Kidney epithelial cell (primary cell): ENCODE measurements at regions not wholly inside any gene's neighbourhood (a gene's known extent, or its start where the extent isn't known, plus 50 kb on each side); places are given as distances from the start of the nearest gene placed in this dataset.

Experiments used
- DNase-seq: peaks from one replicate; pipeline ENCODE4 v3.0.0-alpha.2; 2010; ENCODE audit warnings: low read depth
- H3K27me3 ChIP-seq: 2 replicates; pipeline ENCODE4 v1.6.0; 2011; ENCODE audit warnings: low read length; ENCODE audit not compliant: control insufficient read depth, insufficient read depth
- H3K36me3 ChIP-seq: 2 replicates; pipeline ENCODE4 v1.5.1; 2011; ENCODE audit warnings: low read length; ENCODE audit not compliant: control insufficient read depth, insufficient read depth
- H3K4me3 ChIP-seq: 2 replicates; pipeline ENCODE4 v1.5.1; 2011; ENCODE audit warnings: low read depth, mild to moderate bottlenecking, control low read depth, low read length
- CTCF ChIP-seq: IDR thresholded peaks from 2 replicates; pipeline ENCODE4 v1.5.1; 2011; ENCODE audit warnings: mild to moderate bottlenecking, moderate library complexity, low read length, control low read depth, inconsistent platforms; ENCODE audit not compliant: insufficient read depth, poor library complexity, severe bottlenecking

GRCh38 chr6:91293395-91293794 is 706.5 kb upstream of the MAP3K7 start:
- H3K4me3 ChIP-seq: no peak overlapping the region
- no peaks in the 10 kb centered on the region for H3K27me3 ChIP-seq
- no peak for DNase-seq
- H3K36me3 ChIP-seq: no peaks in the 10 kb centered on the region
- no peak for TF ChIP-seq CTCF

DNA sequence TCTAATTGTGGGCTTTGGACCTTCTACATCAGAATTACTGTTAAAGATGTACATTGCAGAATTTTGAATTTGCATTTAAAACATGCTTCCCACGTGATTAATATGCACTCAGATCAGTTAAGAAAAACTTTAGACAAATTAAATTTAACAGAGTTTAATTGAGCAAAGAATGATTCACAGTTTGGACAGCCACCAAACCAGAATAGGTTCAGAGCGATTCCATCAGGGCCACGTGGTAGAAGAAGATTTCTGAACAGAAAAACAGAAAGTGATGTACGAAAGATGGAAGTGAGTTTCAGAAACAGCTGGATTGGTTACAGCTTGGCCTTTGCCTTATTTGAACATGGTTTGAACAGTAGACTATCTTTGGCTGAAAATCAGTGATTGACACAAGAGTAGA is 704.2 kb upstream of the MAP3K7 start:
- Histone ChIP-seq H3K36me3 (no peaks in the 10 kb centered on the region), H3K27me3 (no peaks in the 10 kb centered on the region), H3K4me3 (no peak overlapping the region)
- TF ChIP-seq CTCF: no peak
- DNase-seq: no peak

DNA sequence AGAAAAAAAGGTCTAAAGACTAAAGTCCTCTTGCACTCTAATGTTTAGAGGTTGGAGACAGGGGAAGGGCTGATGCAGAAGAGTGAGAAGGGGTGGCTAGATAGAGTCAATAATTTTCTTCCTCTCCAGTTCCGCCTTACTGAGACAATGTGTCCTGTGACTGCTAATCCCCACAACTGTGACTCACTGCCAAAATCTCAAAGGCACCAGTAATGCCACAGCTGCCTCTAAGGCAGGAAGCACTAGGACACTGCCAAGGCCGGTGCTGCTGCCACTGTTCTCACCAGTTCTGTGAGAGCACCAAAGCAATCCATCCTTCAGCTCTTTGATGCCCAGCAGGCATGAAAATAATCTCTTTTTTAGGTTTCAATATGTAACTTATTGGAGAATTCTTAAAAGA is 701.9 kb upstream of the MAP3K7 start:
- TF ChIP-seq CTCF: no peak
- no peaks in the 10 kb centered on the region for H3K36me3 ChIP-seq
- no peaks in the 10 kb centered on the region for H3K27me3 ChIP-seq
- DNase-seq: no peak
- no peak overlapping the region for H3K4me3 ChIP-seq

DNA sequence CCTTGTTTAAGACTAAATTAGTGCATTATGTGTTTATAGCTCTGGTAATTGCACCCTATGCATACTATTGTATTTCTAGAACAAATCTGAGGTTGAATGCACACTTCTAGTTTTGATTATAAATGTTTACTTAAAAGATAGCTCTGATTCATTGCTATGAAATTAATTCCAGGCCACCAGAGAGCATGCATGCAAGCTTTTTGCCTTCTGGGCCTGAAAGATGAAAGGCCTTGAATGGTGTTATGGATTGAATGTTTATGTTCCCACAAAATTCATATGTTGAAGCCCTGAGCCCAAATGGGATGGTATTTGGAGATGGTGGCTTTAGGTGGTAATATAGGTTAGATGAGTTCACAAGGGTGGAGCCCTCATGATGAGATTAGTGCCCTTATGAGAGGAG is 695.0 kb upstream of the MAP3K7 start:
- no peak for TF ChIP-seq CTCF
- DNase-seq: no peak
- H3K27me3 ChIP-seq: no peaks in the 10 kb centered on the region
- H3K4me3 ChIP-seq: no peak overlapping the region
- no peaks in the 10 kb centered on the region for H3K36me3 ChIP-seq

- Histone ChIP-seq H3K4me3 (no peak overlapping the region), H3K27me3 (no peaks in the 10 kb centered on the region), H3K36me3 (no peaks in the 10 kb centered on the region)
- TF ChIP-seq CTCF: no peak
- no peak for DNase-seq
These were observed 693.6 kb upstream of the MAP3K7 start for GRCh38 chr6:91280494-91280830.

DNA sequence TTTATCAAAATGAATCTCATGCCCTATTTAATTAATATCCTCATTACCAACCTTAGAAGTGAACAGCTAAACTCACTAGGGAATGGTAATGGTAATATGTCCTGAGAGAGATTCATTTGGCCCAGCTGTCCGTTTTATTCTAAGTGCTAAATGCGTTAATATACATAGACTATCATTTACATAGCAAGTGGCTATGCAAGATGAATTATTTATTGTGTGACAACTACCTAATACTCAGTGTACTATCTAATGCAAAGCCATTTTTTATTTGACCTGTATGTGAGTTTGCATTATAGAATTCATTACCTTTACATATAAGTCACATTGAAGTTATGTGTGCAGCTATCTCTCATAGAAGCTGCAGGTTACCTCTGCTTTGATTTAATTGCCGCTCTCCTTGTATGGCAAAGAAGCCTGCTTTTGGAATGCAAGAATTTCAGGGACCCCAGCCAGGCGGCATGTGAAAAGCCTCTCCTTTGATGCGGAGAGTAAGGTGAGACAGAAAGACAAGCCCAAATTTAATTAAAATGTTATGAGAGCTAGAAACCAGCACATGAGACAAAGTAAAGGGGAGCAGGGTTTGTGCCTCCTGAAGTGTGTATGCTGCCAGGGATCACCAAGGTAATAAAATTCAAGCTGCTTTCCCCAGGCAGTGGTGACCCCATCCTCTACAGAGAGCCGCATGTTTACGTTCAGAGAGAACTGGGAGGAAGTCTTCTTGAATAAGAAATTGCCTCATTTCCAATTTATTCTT is 693.0 kb upstream of the MAP3K7 start:
- Histone ChIP-seq H3K4me3 (no peak overlapping the region), H3K27me3 (no peaks in the 10 kb centered on the region), H3K36me3 (no peaks in the 10 kb centered on the region)
- DNase-seq: no peak
- TF ChIP-seq CTCF: no peak
